GM10266 (cell line): ENCODE measurements at regions not wholly inside any gene's neighbourhood (a gene's known extent, or its start where the extent isn't known, plus 50 kb on each side); places are given as distances from the start of the nearest gene placed in this dataset.

ENCODE experiments used
- DNase-seq: peaks from one replicate; pipeline ENCODE4 v3.0.0; 2012; ENCODE audit errors: extremely low spot score
- TF ChIP-seq, protein P1 (sequence below): IDR thresholded peaks from 2 replicates; pipeline ENCODE4 v1.5.1; 2012; ENCODE audit warnings: mild to moderate bottlenecking, low read depth; ENCODE audit not compliant: control insufficient read depth, insufficient read depth; ENCODE audit errors: missing control alignments

- no peak for DNase-seq
- TF ChIP-seq, protein P1, sequence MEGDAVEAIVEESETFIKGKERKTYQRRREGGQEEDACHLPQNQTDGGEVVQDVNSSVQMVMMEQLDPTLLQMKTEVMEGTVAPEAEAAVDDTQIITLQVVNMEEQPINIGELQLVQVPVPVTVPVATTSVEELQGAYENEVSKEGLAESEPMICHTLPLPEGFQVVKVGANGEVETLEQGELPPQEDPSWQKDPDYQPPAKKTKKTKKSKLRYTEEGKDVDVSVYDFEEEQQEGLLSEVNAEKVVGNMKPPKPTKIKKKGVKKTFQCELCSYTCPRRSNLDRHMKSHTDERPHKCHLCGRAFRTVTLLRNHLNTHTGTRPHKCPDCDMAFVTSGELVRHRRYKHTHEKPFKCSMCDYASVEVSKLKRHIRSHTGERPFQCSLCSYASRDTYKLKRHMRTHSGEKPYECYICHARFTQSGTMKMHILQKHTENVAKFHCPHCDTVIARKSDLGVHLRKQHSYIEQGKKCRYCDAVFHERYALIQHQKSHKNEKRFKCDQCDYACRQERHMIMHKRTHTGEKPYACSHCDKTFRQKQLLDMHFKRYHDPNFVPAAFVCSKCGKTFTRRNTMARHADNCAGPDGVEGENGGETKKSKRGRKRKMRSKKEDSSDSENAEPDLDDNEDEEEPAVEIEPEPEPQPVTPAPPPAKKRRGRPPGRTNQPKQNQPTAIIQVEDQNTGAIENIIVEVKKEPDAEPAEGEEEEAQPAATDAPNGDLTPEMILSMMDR, result no peak
Measured at GRCh38 chr16:66240631-66241395, 125.7 kb upstream of the CDH5 start.

DNA sequence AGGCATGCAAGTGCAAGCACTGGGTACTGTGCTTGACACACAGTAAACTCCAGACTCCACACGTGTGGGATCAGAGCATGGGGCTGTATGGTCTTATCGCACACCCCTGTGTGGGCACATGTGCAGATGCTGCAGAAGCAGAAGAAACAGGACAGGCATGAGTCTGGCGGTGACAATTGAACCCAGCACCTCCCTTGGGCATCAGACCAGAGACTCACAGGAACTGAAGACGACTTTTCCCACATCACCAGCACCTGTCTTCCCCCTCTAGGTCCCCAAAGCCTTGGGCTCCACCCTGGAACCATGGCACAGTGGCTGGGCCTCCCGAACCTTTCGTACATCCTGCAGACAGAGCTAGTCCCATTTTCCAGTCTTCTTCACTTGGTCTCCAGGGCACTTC, 126.4 kb upstream of the CDH5 start:
- TF ChIP-seq, protein P1, result no peak

DNA sequence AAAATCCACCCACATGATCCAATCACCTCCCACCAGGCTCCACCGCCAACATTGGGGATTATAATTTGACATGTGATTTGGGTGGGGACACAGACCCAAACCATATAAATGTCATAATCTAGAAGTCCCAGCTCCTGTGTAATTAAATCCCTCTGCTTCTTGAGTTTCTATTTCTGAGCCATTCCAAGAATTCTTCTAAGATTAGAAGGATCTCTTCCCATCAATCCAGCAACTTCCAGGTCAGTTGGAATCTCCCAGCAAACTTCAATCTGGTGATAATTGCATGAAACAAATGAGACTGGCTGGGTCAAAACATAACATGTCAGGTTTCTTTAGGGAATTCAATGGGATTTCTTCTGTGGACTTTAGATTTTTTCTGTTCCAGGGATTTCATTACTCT, 127.8 kb upstream of the CDH5 start:
- TF ChIP-seq, protein P1, result no peak
- DNase-seq, result no peak

More for the DNA sequence above, 126.4 kb upstream of the CDH5 start:
- DNase-seq, result no peak

DNA sequence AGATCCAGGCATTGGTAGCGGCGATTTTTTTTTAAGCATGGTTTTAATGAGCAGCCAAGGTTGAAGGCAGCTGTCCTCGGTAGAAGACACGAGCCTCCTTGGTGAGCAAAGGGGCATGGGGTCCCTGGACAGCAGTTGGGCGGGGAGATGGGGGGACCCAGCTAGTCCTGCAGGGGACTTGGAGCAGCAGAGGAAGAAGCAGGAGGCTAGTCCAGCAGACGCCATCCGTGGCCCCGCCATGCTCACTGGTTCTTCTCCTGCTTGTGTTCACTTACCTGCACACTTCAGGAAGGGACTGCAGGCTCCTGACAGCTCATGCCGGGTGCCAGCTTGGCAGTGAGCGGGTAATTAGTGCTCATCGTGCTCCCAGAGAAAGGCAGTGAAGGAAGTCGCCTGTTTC, 130.2 kb upstream of the CDH5 start:
- TF ChIP-seq, protein P1, result no peak
- no peak for DNase-seq

DNA sequence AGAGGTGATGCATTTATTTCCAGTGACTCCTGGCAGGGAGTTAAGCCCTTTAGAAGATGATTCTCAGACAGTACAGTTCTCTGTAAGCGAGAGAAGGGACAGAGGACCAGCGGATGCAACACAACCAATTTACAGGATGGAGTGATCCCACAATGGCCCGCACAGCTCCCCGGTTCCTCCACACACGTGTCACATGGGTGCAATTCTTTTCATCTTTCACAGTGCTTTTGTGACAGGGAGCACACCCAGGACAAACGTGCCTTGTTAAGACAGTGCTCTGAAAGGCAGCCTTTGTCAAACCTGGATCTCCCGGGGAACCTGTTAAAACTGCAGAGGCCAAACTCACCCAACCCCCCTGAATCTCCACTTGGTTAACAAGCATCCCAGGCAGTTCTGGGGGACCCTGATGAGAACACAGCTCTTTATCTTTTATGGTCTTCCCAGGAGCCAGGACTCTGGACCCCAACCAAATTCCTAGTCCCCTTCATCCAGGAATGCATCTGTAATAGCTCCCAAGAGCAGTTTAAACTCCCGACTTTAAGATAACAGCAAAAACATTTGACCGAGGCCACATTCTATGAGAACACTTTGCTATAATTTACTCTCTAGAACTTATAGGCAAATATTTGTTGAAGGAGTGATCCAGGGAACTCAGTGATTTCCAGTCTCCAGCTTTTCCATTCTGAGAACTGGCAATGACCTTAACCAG, 134.9 kb upstream of the CDH5 start:
- TF ChIP-seq, protein P1, result no peak
- no peak for DNase-seq

- TF ChIP-seq, protein P1, result no peak
- DNase-seq, result no peak
Measured at GRCh38 chr16:66229651-66230050, 136.8 kb upstream of the CDH5 start.

GRCh38 chr16:66228792-66229191, 137.7 kb upstream of the CDH5 start:
- DNase-seq, result no peak
- TF ChIP-seq, protein P1, result no peak
